ENCODE measurements at regions not wholly inside any gene's neighbourhood (a gene's known extent, or its start where the extent isn't known, plus 50 kb on each side); places are given as distances from the start of the nearest gene placed in this dataset.

- TF ChIP-seq POLR2A (IDR thresholded peaks at IDR 0.05; ENCODE audit: control extremely low read depth in 1 of 2, low read depth in 2 of 2, low read length in 2 of 2), result no peak
- TF ChIP-seq RXRA (IDR thresholded peaks at IDR 0.05; ENCODE audit: insufficient read depth, low read depth, low read length), result no peak
- no peak for TF ChIP-seq POLR2AphosphoS5 (IDR thresholded peaks at IDR 0.05; ENCODE audit: low read depth, low read length)
- no peak for TF ChIP-seq CEBPB (IDR thresholded peaks at IDR 0.05; ENCODE audit: low read depth, low read length)
- TF ChIP-seq SRF (IDR thresholded peaks at IDR 0.05; ENCODE audit: low read depth, low read length), result no peak
- no peak for TF ChIP-seq RAD21 (IDR thresholded peaks at IDR 0.05 in 1 of 2, conservative IDR thresholded peaks at IDR 0.05 in 1 of 2; ENCODE audit: low read depth in 2 of 2, low read length in 2 of 2)
- TF ChIP-seq EZH2 (IDR thresholded peaks at IDR 0.05; ENCODE audit: low read depth, low read length, severe bottlenecking), result no peak
- no peak for TF ChIP-seq CTCF (IDR thresholded peaks at IDR 0.05; ENCODE audit: control extremely low read depth in 1 of 3, insufficient read depth in 1 of 3, low read depth in 1 of 3, low read length in 3 of 3)
- TF ChIP-seq, protein P1, sequence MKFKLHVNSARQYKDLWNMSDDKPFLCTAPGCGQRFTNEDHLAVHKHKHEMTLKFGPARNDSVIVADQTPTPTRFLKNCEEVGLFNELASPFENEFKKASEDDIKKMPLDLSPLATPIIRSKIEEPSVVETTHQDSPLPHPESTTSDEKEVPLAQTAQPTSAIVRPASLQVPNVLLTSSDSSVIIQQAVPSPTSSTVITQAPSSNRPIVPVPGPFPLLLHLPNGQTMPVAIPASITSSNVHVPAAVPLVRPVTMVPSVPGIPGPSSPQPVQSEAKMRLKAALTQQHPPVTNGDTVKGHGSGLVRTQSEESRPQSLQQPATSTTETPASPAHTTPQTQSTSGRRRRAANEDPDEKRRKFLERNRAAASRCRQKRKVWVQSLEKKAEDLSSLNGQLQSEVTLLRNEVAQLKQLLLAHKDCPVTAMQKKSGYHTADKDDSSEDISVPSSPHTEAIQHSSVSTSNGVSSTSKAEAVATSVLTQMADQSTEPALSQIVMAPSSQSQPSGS (IDR thresholded peaks at IDR 0.05; ENCODE audit: low read length), result no peak
These were observed 889.7 kb upstream of the CDH9 start for GRCh38 chr5:27928060-27928459.

Data from H1 (cell line).